ENCODE measurements at regions not wholly inside any gene's neighbourhood (a gene's known extent, or its start where the extent isn't known, plus 50 kb on each side); places are given as distances from the start of the nearest gene placed in this dataset.

DNA sequence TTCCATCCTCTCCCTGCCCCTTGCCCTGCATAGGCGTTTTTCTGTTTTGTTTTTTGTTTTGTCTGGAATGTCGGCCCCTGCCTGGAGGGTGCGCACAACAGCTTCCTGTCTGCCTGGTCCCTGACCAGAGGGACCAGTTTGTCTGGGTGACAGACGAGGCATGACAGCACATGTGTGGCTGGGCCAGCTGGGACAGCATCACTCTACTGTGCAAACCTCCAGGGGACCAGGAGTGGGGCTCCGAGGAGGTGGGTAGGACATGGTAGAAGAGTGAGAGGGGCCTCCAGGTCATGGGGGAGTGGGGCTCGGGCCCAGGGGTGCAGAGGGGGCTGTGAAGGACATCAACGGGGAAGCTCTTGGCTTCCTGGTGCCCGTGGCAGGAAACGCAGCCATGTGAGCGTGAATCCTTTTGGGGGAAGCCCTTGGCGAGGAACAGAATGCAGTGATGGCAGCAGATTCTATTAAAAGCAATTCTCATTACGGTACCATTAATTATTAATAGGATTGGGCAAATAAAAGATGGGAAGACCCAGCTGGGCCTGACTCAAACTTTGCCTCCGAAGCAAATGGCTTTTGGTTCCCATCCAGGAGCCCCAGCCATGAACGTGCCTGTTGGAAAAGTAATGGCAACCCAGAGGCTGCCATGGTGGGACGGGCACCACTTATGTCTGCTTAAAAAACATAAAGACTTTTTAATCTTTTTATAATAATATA, 184.4 kb upstream of the IER5L start:
- no peak overlapping the region for H3K4me3 ChIP-seq (replicated peaks; ENCODE audit: low read depth, low read length)
- TF ChIP-seq, protein P1, sequence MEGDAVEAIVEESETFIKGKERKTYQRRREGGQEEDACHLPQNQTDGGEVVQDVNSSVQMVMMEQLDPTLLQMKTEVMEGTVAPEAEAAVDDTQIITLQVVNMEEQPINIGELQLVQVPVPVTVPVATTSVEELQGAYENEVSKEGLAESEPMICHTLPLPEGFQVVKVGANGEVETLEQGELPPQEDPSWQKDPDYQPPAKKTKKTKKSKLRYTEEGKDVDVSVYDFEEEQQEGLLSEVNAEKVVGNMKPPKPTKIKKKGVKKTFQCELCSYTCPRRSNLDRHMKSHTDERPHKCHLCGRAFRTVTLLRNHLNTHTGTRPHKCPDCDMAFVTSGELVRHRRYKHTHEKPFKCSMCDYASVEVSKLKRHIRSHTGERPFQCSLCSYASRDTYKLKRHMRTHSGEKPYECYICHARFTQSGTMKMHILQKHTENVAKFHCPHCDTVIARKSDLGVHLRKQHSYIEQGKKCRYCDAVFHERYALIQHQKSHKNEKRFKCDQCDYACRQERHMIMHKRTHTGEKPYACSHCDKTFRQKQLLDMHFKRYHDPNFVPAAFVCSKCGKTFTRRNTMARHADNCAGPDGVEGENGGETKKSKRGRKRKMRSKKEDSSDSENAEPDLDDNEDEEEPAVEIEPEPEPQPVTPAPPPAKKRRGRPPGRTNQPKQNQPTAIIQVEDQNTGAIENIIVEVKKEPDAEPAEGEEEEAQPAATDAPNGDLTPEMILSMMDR (IDR thresholded peaks at IDR 0.05; ENCODE audit: low read length, missing control alignments) = no peak
- no peak for DNase-seq (ENCODE audit: low read depth)

DNA sequence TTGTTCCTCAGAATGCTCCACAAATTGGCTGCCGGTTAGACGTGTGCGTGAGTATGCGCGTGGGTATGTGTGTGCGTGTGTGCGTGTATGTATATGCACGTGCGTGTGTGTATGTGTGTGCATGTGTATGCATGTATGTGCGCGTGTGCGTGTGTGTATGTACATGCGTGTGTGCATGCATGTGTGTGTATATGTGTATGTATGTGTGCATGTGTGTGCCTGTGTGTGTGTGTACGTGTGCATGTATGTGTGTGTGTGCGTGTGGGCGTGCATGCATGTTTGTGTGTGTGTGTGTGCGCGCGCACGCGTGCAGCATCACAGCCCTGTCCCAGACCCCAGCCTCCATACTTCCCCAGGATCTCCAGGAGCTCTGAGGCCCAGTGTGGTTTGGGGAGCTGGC, 183.1 kb upstream of the IER5L start:
- no peak overlapping the region for H3K4me3 ChIP-seq (replicated peaks; ENCODE audit: low read depth, low read length)
- no peak for DNase-seq (ENCODE audit: low read depth)

DNA sequence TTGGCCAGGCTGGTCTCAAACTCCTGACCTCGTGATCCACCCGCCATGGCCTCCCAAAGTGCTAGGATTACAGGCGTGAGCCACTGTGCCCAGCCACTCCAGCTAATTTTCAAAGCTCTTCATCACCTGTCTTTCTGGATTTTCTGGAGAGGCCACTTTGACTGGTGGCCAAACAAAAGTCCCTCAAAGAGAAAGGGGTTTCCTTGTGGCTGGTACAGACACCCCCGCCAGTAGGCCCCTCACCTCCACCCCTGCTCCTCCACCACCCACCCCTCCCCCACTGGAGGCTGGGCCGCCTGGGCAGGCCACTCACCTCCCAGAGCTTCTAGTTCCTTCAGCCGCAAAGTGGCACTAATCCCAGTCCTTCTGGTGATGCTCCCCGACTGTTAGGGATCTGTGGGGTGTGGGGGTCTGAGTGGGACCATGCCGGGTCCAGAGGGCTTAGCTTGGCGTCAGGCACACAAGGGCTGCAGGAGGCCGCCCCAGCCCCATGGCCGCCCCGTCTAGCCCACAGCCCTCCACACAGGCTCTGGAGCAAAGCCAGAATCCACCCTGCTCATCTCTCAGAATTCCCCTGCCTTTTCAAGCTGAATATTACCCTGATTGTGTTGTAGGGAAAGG, 182.0 kb upstream of the IER5L start:
- TF ChIP-seq, protein P1 (IDR thresholded peaks at IDR 0.05; ENCODE audit: low read length, missing control alignments) = no peak
- DNase-seq (ENCODE audit: low read depth) = no peak
- no peak overlapping the region for H3K4me3 ChIP-seq (replicated peaks; ENCODE audit: low read depth, low read length)

More for the DNA sequence above, 183.1 kb upstream of the IER5L start:
- TF ChIP-seq, protein P1 (IDR thresholded peaks at IDR 0.05; ENCODE audit: low read length, missing control alignments) = no peak

DNA sequence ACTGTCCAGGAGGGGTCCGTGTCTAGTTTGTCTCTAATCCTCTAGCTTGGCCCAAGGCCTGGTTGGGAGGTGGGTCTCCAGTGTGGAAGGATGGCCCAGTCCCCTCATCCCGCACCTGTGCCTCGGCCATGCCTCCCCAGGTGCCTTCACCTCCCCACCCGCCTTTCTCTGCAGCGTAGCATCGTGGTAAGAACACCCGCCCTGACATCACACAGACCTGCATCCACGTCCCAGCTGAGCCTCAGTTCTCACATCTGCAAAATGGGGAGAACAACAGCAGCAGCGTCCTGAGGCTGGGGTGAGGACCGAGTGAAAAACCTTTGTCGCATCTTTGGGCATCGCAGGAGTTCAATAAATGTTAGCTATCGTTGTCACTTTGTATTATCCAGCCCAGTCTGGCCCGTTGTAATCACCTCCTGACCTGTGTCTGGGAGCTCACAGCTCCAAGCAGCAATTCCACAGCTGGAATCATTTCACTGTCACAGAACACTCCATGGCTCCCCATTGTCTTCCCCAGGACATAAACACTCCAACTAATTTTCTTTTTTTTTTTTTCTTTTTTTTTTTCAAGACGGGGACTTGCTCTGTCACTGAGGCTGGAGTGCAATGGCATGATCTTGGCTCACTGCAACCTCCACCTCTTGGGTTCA, 181.2 kb upstream of the IER5L start:
- DNase-seq (ENCODE audit: low read depth) = no peak
- H3K4me3 ChIP-seq (replicated peaks; ENCODE audit: low read depth, low read length) = no peak overlapping the region
- TF ChIP-seq, protein P1 (IDR thresholded peaks at IDR 0.05; ENCODE audit: low read length, missing control alignments) = no peak

DNA sequence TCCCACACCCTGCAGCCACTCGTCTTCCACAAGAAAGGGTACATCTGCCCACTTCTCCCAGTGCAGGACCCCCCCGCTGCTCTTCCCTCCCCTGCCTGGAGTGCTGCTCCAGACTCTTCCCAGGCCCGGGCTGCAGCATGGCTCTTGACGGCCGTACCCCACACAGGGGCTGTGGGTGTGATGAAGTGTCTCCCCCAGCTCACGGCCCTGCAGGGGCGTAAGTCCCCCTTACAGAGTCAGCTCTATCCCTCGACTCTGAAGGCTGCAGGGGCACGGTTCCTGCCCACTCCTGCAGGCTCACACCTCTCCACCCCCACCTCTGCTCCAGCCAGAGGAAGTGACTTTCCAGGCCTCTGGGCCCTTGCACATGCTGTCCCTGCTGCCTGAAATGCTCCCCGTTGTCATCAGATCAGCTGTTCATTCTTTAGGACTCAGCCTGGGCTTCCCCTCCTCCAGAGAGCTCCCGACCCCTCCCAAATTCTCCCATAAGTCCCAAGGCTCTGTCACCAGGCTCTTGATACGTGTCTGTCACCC, 180.6 kb upstream of the IER5L start:
- TF ChIP-seq, protein P1 (IDR thresholded peaks at IDR 0.05; ENCODE audit: low read length, missing control alignments) = no peak
- DNase-seq (ENCODE audit: low read depth) = no peak
- no peak overlapping the region for H3K4me3 ChIP-seq (replicated peaks; ENCODE audit: low read depth, low read length)

DNA sequence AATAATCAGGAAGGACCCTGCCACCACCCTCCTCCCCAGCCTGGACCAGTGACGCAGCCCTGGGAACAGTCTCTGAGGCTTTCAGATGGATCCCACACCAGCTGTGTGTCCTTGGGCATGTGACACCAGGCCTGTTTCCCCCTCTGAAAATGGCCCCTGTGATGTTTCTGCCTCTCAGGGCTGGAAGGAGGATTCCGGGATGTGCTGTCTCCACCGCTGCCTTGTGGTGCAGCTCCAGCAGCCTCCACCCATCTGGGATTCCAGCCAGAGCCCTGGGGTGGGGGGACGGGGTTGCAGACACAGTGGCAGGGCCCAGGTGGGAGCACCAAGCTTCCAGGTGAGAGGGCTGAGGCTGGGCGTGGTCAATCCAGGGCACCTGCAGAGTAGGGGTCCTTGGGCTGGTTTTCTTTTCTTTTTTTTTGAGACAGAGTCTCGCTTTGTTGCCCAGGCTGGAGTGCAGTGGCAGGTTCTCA, 179.7 kb upstream of the IER5L start:
- no peak overlapping the region for H3K4me3 ChIP-seq (replicated peaks; ENCODE audit: low read depth, low read length)
- DNase-seq (ENCODE audit: low read depth) = no peak
- TF ChIP-seq, protein P1 (IDR thresholded peaks at IDR 0.05; ENCODE audit: low read length, missing control alignments) = no peak
